GM19328 (cell line): ENCODE measurements at regions not wholly inside any gene's neighbourhood (a gene's known extent, or its start where the extent isn't known, plus 50 kb on each side); places are given as distances from the start of the nearest gene placed in this dataset.

Experiments
- ATAC-seq: cut with Tn5 transposase; IDR thresholded peaks from one replicate; pipeline ENCODE4 v1.9.1; 2021; ENCODE audit warnings: mild to moderate bottlenecking, moderate library complexity; ENCODE audit not compliant: unreplicated experiment

- ATAC-seq: no peak
Observed at GRCh38 chr6:129920103-129920798, 59.1 kb upstream of the TMEM244 start.

GRCh38 chr6:129911732-129912131, 50.6 kb upstream of the TMEM244 start:
- no peak for ATAC-seq
